SK-N-SH (cell line): ENCODE measurements at regions not wholly inside any gene's neighbourhood (a gene's known extent, or its start where the extent isn't known, plus 50 kb on each side); places are given as distances from the start of the nearest gene placed in this dataset.

ENCODE experiments used
- EP300 ChIP-seq, 2 experiments: IDR thresholded peaks; 2 replicates each; pipeline versions ENCODE4 v1.4.0 to v1.6.1; 2012; ENCODE audit warnings: borderline replicate concordance in 1 of 2, low read depth in 1 of 2, low read length in 1 of 2
- EZH2phosphoT487 ChIP-seq: fragments of 200-600 bp; sonication (generic); IDR thresholded peaks from 2 replicates; pipeline ENCODE4 v1.6.1; 2017; ENCODE audit warnings: low read depth, mixed run types, mild to moderate bottlenecking, antibody characterized with exemption, moderate library complexity, borderline replicate concordance
- JUND ChIP-seq: IDR thresholded peaks from 2 replicates; pipeline ENCODE4 v1.4.0; 2012
- RAD21 ChIP-seq: IDR thresholded peaks from 2 replicates; pipeline ENCODE4 v1.6.1; 2012; ENCODE audit warnings: mild to moderate bottlenecking, low read length
- RXRA ChIP-seq: IDR thresholded peaks from 2 replicates; pipeline ENCODE4 v1.4.0; 2012; ENCODE audit warnings: low read depth, mild to moderate bottlenecking, borderline replicate concordance
- TCF12 ChIP-seq: IDR thresholded peaks from 2 replicates; pipeline ENCODE4 v1.4.0; 2012
- TEAD4 ChIP-seq: IDR thresholded peaks from 2 replicates; pipeline ENCODE4 v1.4.0; 2012; ENCODE audit warnings: mild to moderate bottlenecking, borderline replicate concordance; ENCODE audit not compliant: insufficient read depth
- YY1 ChIP-seq: IDR thresholded peaks from 2 replicates; pipeline ENCODE4 v1.4.0; 2012; ENCODE audit warnings: low read depth, mild to moderate bottlenecking
- TF ChIP-seq, protein P1 (sequence below): fragments of 150-350 bp; IDR thresholded peaks from 2 replicates; pipeline ENCODE4 v1.6.1; 2017; ENCODE audit warnings: antibody characterized with exemption, low read length, low read depth, borderline replicate concordance
- TF ChIP-seq, protein P2 (sequence below): fragments of 200-600 bp; sonication (generic); IDR thresholded peaks from 2 replicates; pipeline ENCODE4 v1.6.1; 2017; ENCODE audit warnings: antibody characterized with exemption, mild to moderate bottlenecking, moderate library complexity

DNA sequence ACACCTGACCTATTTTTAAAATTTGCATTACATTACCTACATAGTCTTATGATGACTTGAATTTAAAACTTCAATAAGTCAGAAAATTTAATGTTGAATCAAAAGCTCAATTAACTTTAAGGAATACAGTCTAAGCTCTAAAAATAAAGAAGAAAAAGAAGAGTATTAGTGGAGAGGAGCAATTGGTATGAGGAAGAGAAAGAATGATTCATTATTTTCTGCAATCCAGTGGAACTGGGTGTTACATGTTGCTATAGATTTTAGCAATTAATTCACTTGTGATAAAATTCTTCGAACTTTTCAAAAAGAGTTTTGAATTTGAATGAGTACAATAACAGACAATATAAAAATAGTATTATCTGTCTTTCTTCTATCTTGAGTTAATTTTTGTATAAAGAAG is 158.9 kb upstream of the POT1 start:
- no peak for TF ChIP-seq RAD21
- TF ChIP-seq EP300 (IDR thresholded peaks at IDR 0.05; ENCODE audit: borderline replicate concordance in 1 of 2, low read depth in 1 of 2, low read length in 1 of 2), result no peak
- no peak for TF ChIP-seq JUND
- TF ChIP-seq, protein P1, sequence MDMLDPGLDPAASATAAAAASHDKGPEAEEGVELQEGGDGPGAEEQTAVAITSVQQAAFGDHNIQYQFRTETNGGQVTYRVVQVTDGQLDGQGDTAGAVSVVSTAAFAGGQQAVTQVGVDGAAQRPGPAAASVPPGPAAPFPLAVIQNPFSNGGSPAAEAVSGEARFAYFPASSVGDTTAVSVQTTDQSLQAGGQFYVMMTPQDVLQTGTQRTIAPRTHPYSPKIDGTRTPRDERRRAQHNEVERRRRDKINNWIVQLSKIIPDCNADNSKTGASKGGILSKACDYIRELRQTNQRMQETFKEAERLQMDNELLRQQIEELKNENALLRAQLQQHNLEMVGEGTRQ, result no peak
- TF ChIP-seq, protein P2, sequence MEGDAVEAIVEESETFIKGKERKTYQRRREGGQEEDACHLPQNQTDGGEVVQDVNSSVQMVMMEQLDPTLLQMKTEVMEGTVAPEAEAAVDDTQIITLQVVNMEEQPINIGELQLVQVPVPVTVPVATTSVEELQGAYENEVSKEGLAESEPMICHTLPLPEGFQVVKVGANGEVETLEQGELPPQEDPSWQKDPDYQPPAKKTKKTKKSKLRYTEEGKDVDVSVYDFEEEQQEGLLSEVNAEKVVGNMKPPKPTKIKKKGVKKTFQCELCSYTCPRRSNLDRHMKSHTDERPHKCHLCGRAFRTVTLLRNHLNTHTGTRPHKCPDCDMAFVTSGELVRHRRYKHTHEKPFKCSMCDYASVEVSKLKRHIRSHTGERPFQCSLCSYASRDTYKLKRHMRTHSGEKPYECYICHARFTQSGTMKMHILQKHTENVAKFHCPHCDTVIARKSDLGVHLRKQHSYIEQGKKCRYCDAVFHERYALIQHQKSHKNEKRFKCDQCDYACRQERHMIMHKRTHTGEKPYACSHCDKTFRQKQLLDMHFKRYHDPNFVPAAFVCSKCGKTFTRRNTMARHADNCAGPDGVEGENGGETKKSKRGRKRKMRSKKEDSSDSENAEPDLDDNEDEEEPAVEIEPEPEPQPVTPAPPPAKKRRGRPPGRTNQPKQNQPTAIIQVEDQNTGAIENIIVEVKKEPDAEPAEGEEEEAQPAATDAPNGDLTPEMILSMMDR, result no peak
- TF ChIP-seq TEAD4, result no peak
- no peak for TF ChIP-seq EZH2phosphoT487
- no peak for TF ChIP-seq RXRA
- no peak for TF ChIP-seq TCF12
- TF ChIP-seq YY1, result no peak
